22Rv1 (cell line): ENCODE measurements at regions not wholly inside any gene's neighbourhood (a gene's known extent, or its start where the extent isn't known, plus 50 kb on each side); places are given as distances from the start of the nearest gene placed in this dataset.

Source experiments
- CTCF ChIP-seq: fragments of 450-650 bp; IDR thresholded peaks from 2 replicates; pipeline ENCODE4 v1.5.1; 2017; ENCODE audit warnings: mild to moderate bottlenecking
- ZFX ChIP-seq: fragments of 450-650 bp; IDR thresholded peaks from 2 replicates; pipeline ENCODE4 v1.6.1; 2017; ENCODE audit warnings: antibody characterized with exemption, borderline replicate concordance

DNA sequence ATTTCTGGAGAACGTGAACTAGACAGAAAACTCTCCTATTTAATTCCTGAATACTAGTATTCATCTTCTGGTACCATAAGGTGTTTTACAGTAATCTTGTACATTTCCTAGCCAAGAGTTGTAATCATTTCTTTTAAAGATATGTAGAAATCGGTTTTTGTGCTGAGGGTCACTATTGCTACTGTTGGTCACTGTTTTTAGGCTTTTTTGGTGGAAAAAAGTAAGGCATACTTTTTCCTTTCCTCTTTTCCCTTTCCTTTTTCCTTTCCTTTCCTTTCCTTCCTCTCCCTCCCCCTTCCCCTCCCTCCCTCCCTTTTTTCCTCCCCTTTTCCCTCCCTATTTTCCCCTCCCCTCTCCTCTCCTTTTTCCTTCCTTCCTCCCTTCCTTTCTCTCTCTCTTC is 706.4 kb upstream of the GOT2 start:
- TF ChIP-seq CTCF (no peak), ZFX (no peak)
